HG03342 (cell line): ENCODE measurements at regions not wholly inside any gene's neighbourhood (a gene's known extent, or its start where the extent isn't known, plus 50 kb on each side); places are given as distances from the start of the nearest gene placed in this dataset.
"Not testable (repeated sequence)": the region's sequence is repeated elsewhere in the genome, so short reads cannot be mapped to it uniquely, and the experiment has no call there.

Experiments used
- ATAC-seq: cut with Tn5 transposase; IDR thresholded peaks from one replicate; pipeline ENCODE4 v1.9.1; 2021; ENCODE audit warnings: mild to moderate bottlenecking, moderate library complexity; ENCODE audit not compliant: unreplicated experiment

DNA sequence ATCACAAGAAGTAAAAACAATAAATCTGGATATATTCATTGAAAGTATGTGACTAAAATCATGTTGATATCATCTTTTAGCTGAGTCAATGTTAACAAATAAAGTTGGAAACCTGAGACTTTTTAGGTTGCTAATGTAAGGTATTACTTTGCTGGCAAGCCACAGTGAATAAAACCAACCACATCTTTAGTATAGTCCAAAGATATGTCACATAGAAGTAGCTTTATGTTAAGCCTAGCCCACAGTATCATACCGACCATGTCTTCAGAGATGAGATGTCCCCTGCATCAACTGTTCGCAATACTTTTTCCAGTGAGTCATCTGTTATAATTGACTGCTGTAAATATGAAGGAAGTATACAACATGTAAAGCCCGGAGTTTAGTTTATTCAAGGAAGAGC, 107.6 kb upstream of the MCHR2 start:
- no peak for ATAC-seq

DNA sequence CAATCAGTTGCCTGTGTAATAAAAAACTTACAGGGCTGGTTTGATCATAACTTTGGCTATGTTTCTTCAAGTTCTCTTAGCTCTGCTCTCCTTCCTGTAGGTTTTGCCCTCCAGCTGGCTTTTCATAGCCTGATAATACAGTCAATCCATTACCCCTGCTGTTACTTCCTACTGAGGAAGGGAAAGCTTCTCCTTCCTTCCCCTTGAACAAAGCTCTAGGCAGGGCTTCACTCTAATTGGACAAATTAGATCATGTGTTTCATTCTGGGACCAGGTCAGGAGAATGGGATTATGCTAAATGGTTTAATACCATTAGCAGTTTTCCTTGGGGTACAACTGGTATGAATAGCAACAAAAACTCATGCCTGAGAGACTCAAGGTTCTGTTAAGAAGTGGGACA, 106.8 kb upstream of the MCHR2 start:
- ATAC-seq, result no peak

- ATAC-seq, result no peak
Measured at GRCh38 chr6:100099189-100100074, 105.4 kb upstream of the MCHR2 start.

GRCh38 chr6:100096936-100097335, 102.9 kb upstream of the MCHR2 start:
- ATAC-seq, result no peak

GRCh38 chr6:100096341-100096740, 102.3 kb upstream of the MCHR2 start:
- no peak for ATAC-seq

- no peak for ATAC-seq
Measured at GRCh38 chr6:100093405-100093804, 99.4 kb upstream of the MCHR2 start.

- no peak for ATAC-seq
Measured at GRCh38 chr6:100088009-100088408, 94.0 kb upstream of the MCHR2 start.

DNA sequence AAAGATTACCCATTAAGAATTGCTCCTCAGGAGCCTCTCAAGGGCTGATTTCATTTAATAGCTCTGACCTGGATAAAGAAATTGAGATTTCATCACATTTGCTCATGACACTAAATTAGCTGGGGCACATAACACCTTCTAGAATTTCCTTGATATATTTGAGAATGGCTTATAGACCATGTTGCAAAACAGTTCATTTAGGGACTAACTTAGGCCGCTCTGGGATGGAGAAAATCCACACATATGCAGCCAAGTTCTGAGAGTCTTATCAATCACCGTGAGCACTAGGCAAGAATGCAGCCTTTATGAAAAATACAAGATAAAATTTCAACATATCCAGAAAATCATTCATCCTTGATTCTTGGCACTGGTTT, 91.0 kb upstream of the MCHR2 start:
- ATAC-seq, result no peak

GRCh38 chr6:100084316-100084990, 90.4 kb upstream of the MCHR2 start:
- no peak for ATAC-seq

GRCh38 chr6:100078509-100078908, 84.5 kb upstream of the MCHR2 start:
- no peak for ATAC-seq

- no peak for ATAC-seq
Measured at GRCh38 chr6:100065348-100065747, 71.3 kb upstream of the MCHR2 start.

DNA sequence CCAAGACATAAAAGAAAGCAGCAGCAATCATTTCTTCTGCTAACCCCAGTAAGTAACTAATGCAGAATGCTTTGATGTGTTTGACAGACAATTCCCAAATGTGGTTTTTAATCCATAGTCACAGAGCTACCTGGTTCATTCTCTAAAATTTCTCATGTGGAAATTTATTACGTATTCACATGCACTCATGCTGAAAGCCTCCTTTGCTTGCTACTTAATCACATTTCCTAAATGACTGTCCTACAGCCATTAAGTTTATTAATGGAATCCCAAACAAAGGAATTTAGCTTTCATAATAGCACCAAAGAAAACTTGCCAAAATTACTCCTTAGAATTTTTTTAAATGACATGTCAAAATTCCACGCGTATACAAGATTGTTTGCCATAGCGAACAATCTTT, 68.6 kb upstream of the MCHR2 start:
- ATAC-seq, result no peak

- ATAC-seq, result no peak
Measured at GRCh38 chr6:100057941-100058340, 63.9 kb upstream of the MCHR2 start.

GRCh38 chr6:100050550-100050949, 56.5 kb upstream of the MCHR2 start:
- ATAC-seq, result no peak

DNA sequence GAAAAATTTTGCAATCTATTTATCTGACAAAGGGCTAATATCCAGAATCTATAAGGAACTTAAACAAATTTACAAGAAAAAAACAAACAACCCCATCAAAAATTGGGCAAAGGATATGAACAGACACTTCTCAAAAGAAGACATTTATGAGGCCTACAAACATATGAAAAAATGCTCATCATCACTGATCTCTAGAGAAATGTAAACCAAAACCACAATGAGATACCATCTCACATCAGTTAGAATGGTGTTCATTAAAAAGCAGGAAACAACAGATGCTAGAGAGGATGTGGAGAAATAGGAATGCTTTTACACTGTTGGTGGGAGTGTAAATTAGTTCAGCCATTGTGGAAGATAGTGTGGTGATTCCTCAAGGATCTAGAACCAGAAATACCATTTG, 49.9 kb upstream of the MCHR2 start:
- ATAC-seq, result not testable (repeated sequence)
